HG03095 (cell line): ENCODE measurements at regions not wholly inside any gene's neighbourhood (a gene's known extent, or its start where the extent isn't known, plus 50 kb on each side); places are given as distances from the start of the nearest gene placed in this dataset.

Experiments used
- ATAC-seq: cut with Tn5 transposase; IDR thresholded peaks from one replicate; pipeline ENCODE4 v1.9.1; 2021; ENCODE audit warnings: moderate library complexity; ENCODE audit not compliant: unreplicated experiment

- ATAC-seq = no peak
These were observed 1416.5 kb upstream of the SPRY2 start for GRCh38 chr13:81757348-81757970.

- no peak for ATAC-seq
These were observed 1404.5 kb upstream of the SPRY2 start for GRCh38 chr13:81745391-81745790.

GRCh38 chr13:81738364-81738763, 1397.4 kb upstream of the SPRY2 start:
- no peak for ATAC-seq

GRCh38 chr13:81726037-81726726, 1385.3 kb upstream of the SPRY2 start:
- no peak for ATAC-seq

DNA sequence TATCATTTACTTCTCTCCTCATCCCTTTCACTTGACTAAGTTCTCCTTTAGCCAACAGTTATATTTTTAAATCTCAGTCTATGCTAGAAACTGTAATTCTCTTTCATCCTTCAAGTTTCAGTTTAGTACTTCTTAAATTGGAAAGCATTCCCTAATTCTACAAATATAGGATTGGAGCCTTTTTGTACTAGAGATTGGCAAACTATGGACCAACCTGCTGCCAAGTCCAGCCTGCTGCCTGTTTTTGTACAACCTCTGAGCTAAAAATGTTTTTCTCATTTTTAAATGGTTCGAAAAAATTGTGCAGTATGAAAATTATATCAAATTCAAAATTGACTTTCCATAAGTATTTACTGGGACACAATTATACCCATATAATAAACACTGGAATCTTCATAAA, 1381.5 kb upstream of the SPRY2 start:
- no peak for ATAC-seq

DNA sequence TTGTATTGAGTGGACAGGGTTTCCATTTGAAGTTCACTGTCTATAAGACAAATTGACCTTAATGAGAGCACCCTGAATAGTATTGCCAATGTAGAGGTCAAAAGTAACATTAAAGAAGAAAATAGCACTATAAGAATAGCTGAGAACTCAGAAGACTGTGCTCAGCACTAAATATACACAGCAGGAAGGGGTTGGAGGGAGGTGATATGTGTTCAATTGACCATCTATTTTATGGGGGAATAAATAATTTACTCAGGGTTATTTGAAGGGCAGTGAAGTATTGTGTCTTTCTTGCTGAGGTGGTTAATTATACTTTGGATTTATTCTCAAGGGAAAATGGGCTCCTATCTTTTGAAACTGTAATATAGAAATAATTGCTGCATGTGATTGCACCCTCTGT, 1380.5 kb upstream of the SPRY2 start:
- ATAC-seq = no peak

- no peak for ATAC-seq
These were observed 1373.6 kb upstream of the SPRY2 start for GRCh38 chr13:81714513-81714912.

DNA sequence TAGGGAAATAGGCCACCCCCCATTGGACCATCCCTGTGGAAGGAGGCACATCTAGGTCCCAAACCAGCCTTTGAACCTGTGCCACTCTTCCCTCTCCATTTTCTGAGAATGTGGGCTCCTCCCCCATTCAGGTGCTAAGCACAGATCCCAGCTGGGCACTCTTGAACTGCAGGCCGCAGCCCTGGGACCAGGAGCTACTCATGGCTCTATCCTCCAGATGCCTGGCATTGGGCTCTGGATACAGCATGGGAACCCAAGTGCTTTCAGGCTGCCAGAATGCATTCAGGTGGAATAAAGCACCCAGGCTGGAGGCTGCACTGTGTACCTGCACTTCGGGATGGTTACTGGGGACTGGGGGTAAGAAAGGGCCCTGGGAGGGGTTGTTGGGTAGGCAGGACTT, 1372.3 kb upstream of the SPRY2 start:
- no peak for ATAC-seq

DNA sequence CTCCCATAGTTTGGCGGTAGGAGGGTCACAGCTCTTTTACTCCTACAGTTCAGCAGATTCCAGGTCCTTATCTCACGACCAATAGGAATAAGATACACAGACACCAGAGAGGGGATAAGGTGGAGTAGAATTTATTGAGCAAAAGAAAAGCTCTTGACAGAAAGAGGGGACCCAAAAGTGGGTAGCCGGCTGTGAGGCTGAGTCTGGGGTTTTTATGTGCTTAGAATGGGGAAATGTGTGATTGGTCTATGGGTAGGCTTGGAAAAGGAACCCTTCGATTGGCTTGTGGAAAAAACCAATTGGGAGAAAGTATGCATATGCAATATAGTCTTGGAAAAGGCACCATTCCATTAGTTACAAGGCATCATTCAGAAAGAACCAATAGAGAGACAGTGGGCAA, 1356.9 kb upstream of the SPRY2 start:
- ATAC-seq = no peak

- no peak for ATAC-seq
These were observed 1346.0 kb upstream of the SPRY2 start for GRCh38 chr13:81686877-81687276.

DNA sequence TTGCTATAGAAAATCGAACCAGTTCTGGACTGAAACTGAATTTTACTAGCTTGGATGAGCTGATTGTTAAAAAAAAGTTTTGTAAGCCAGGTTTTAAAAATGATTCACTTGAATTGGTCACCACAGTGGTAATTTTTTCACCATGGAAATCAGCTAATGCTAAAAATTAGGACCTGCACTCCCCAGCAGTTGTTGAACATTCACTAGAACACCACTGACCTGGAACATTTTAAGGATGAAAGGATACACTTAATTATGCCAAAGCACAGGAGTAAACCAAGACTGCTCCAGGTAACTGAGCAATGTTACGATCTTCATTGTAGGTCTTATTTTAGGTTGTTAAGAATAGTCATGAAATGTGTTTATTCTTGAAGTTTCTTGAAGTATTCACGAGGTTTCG, 1342.6 kb upstream of the SPRY2 start:
- ATAC-seq = no peak

DNA sequence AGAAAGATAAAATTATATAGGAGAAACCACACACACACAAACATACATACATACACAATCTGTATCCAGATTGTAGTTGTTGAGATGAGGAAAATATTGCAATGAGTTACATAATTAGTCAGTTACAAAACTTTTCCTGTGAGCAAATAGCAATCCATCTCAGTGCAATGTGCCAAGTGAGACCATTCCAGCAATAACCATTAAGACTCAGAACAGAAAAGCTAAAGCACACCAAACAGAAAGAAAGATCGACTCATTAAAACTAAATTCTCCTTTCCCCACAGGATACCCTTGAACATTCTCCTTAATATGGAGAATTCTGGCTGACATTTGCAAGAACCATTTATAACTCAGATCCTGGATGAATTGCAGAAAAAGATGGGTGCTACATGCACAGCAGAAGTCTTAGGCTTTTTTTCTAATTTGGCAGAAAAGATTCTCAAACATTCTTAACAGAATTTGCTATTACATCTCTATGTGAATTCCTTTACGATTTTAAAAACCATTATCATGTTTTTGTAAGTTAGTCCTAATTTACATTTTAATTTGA, 1341.2 kb upstream of the SPRY2 start:
- ATAC-seq = no peak

DNA sequence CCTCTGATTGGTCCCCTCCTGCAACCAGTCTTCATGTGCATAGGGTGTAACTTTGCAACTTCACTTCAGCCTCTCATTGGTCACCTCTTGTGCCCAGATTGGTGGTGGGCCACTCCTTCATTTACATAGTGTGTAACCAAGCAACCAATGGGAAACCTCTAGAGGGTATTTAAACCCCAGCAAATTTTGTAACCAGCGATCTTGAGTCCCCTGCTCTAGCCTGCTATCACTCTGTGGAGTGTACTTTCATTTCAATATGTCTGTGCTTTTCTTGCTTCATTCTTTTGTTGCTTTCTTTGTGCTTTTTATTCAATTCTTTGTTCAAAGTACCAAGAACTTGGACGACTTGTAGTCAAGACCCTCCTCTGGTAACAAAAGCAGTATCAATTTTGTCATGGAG, 1336.9 kb upstream of the SPRY2 start:
- ATAC-seq = no peak

GRCh38 chr13:81676008-81676407, 1335.1 kb upstream of the SPRY2 start:
- ATAC-seq = no peak

DNA sequence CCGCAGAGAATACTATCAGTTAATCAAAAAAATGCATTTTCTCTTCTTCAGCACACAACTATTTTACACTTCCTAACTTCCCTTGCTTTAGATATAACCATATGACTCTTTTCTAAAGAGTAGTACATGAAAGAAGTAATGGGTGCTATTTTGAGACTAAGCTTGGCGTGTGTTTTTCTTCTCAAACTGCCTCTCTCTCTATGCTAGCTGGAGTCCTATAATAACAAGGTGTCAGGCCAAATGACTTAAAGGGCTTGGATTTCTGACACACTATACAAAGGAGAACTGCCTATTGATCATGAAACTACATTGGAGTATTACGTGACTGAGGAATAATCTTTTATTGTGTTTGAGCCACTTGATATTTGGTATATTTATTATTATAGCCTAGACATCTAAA, 1330.1 kb upstream of the SPRY2 start:
- ATAC-seq = no peak

GRCh38 chr13:81670048-81670447, 1329.1 kb upstream of the SPRY2 start:
- no peak for ATAC-seq

GRCh38 chr13:81664872-81665271, 1323.9 kb upstream of the SPRY2 start:
- no peak for ATAC-seq

GRCh38 chr13:81659984-81660383, 1319.1 kb upstream of the SPRY2 start:
- ATAC-seq = no peak

GRCh38 chr13:81658598-81659370, 1317.9 kb upstream of the SPRY2 start:
- no peak for ATAC-seq

DNA sequence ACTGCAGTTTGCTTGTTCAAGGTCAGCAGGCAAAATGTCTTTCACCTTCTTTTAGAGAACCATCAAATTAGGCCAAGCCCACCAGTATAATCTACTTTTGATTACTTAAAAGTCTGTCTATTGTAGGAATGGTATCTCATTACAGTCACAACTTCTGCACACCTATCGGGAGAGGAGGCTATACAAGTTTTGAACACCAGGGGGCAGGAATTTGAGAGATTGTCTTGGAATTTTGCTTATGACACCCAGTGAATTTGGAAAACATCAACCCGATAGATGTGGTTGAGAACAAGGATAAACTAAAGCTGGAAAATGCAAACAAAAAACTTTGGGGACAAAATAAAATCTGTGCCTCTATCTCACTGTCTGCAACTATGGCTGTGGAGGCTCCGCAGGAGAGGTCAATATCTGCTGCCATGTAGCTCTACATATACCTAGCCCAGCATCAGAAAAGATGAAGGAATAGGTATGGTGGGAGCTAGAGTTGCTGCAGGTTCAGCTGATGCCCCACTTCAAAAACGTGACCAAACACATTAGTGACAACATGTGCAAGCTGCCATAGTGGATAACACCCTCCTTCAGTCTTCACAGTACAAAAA, 1299.2 kb upstream of the SPRY2 start:
- no peak for ATAC-seq

- ATAC-seq = no peak
These were observed 1296.5 kb upstream of the SPRY2 start for GRCh38 chr13:81637457-81637856.
